GM18519 (cell line): ENCODE measurements at regions not wholly inside any gene's neighbourhood (a gene's known extent, or its start where the extent isn't known, plus 50 kb on each side); places are given as distances from the start of the nearest gene placed in this dataset.

ENCODE experiments used
- ATAC-seq: cut with Tn5 transposase; IDR thresholded peaks from one replicate; pipeline ENCODE4 v1.9.1; 2021; ENCODE audit warnings: mild to moderate bottlenecking, moderate library complexity; ENCODE audit not compliant: unreplicated experiment, low FRiP score

- ATAC-seq, result no peak
Measured at GRCh38 chr6:105920071-105920470, 166.1 kb upstream of the PRDM1 start.

GRCh38 chr6:105917038-105917695 is 169.0 kb upstream of the PRDM1 start:
- no peak for ATAC-seq

DNA sequence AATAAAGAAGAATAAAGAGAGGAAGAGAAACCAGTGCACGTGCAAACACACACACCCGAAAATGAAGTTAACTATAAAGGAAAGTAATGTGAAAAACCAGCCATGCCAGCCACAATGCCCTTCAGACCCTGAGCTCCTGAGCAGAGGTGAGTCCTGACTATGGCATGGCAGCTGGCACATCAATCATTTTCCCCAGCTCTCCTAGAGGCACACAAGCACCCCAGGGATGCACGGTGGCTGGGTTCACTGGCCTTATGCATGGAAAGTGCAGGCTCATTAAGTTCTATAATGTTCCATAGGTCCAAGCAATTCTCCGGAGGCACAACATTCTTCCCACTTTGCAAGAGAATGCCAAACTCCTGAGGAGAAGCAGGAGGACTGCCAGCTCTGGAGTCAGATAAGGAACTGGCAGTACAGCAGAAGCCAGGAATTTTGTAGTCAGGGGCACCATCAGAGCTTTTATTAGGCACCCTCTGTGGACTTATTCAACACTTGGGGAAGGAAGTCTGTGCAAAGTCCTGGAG is 175.0 kb upstream of the PRDM1 start:
- no peak for ATAC-seq

GRCh38 chr6:105909106-105909505 is 177.0 kb upstream of the PRDM1 start:
- ATAC-seq, result no peak

- ATAC-seq, result no peak
Measured at GRCh38 chr6:105907991-105908390, 178.1 kb upstream of the PRDM1 start.

- no peak for ATAC-seq
Measured at GRCh38 chr6:105907301-105907700, 178.8 kb upstream of the PRDM1 start.

- no peak for ATAC-seq
Measured at GRCh38 chr6:105902401-105903031, 183.6 kb upstream of the PRDM1 start.

DNA sequence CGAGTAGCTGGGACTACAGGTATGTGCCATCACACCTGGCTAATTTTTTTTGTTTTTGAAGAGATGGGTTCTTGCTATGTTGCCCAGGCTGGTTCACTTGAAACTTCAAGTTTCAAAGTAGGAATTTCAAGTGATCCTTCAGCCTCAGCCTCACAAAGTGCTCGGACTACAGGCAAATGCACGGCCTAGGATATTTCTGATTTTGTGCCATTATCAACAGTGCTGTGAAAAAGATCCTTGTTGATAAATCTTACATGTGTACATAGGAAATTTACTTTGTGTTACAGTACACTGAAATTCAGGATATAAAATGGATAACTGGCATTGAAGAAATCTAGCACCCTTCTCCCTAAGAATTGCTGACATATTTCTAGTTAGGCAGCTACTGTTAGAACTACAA is 184.6 kb upstream of the PRDM1 start:
- ATAC-seq, result no peak

DNA sequence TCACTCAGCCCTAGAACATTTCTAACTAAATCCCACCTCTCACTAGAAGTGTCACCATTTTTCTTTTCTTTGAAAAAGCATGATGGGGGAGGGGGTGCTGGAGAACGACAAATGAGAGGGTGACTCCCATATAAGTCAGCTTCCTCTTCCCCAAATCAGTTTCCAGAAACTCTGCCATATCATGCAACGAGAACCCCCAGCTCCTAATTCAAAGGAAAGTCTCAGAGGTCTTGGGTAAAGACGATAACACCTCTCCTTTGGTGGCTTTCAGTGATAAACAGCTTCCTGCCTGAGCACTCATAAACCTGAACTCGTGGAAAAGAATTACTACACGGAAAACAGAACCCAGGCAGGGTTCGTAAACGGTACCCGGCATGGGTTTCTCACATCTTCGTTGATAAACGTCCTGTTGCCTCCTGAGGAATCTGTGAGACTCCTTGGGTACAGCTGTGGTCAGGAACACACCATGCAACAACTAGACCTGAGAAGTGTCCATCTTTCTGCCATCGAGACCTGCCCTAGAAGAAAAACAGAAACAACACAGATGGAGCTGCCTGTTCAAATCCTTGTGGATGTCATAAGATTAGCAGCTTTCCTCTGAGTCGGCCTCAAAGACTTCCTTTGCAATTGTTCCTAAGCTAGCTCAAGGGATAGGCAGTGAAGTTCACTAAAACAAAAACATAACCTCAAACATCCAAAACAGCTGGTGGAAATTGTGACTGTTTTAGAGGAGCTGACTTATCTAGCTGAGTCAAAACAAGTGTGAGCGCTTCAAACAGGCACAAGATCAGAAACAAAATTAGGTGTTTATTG is 185.8 kb upstream of the PRDM1 start:
- ATAC-seq, result no peak

- ATAC-seq, result no peak
Measured at GRCh38 chr6:105898286-105898685, 187.8 kb upstream of the PRDM1 start.

- no peak for ATAC-seq
Measured at GRCh38 chr6:105897131-105897530, 189.0 kb upstream of the PRDM1 start.

DNA sequence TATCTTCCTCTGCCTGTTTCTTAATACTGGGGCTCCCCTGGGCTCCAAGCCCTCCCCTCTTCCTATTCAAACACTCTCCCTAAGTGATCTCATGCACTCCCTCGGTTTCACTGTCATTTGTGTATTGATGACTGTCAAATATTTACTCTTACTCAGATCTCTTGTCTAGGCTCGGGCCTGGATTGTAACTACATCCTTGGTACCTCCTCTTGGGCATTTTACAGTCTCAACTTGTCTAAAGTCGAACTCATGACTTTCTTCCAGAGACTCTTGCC is 189.4 kb upstream of the PRDM1 start:
- no peak for ATAC-seq

GRCh38 chr6:105896052-105896820 is 189.9 kb upstream of the PRDM1 start:
- ATAC-seq, result no peak

- ATAC-seq, result no peak
Measured at GRCh38 chr6:105894556-105894955, 191.6 kb upstream of the PRDM1 start.

GRCh38 chr6:105893741-105894140 is 192.4 kb upstream of the PRDM1 start:
- ATAC-seq, result no peak

DNA sequence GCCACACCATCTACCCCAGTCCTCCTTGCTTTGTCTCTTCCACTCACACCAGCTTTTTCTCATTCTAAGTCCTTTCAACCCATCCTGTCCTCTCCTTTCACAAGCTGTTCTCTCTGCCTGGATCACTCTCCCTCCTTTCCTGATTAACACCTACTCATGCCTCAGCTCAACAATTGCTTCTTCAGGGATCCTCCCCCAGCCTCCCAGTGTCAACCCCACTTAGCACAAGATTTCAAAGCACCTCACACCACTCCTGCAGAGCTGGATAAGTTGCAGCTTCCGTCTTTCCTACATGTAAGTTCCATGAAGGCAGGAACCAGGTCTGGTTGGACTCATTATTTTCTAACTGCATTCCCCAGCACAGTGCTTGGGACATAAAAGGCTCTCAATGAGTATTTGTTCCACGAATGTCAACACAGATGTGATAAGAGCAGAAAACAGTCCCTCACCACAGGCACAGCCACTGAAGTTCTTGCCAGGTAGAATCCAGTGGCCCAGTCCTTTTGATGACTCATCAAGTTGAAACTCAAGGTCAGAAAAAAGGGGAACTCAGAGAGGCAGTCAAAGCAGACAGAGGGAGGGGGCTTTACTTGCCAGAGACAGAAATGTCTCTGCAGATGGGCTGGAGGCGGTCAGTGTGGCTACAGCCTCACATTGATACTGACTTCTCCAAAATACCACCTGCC is 193.4 kb upstream of the PRDM1 start:
- peak; percentile 79 for ATAC-seq

DNA sequence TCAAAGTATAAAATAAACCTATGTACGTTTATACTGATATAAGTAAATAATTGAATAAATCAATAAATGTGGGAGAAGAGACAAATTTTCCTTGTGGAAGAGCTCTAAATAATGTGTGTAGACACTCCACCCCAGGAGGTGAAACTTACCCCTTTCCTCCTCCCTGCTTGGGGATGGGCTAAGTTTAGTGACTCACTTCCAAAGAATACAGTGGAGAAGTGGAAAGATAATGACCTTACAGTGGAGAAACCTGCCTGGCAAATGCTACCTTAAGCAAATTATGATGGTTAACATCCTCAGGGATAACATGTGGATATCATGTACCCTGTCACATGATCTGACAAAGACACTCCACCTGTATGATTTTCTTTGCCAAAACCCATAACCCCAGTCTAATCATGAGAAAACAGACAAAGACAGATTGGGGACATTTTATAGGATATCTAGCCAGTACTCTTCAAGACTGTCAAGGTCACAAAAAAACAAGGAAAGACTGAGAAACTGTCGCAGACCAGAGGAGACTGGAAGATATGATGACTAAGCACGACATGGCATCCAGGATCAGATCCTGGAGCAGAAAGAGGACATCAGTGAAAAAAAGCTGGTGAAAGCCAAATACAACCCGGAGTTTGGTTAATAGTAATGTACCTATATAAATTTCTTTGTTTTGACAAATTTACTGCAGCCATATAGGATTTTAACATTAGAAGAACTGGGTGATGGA is 195.5 kb upstream of the PRDM1 start:
- ATAC-seq, result no peak

DNA sequence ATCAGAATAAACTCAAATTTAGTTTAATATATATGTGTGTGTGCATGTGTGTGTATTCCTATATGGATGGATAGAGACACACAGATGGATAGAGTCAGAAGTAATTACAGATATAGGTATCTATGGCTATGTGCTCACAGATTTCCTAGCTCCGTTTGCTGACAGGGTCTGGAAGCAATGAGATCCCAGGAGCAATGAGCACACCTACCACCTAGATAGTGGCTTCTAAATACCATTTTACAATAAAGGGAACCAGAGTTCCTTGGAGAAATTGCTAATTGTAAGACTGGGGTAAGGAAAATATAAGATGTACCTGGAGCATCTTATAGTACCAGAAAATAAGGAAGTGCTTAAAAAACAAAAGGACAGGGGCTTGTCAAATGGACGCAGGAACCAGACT is 196.2 kb upstream of the PRDM1 start:
- no peak for ATAC-seq

DNA sequence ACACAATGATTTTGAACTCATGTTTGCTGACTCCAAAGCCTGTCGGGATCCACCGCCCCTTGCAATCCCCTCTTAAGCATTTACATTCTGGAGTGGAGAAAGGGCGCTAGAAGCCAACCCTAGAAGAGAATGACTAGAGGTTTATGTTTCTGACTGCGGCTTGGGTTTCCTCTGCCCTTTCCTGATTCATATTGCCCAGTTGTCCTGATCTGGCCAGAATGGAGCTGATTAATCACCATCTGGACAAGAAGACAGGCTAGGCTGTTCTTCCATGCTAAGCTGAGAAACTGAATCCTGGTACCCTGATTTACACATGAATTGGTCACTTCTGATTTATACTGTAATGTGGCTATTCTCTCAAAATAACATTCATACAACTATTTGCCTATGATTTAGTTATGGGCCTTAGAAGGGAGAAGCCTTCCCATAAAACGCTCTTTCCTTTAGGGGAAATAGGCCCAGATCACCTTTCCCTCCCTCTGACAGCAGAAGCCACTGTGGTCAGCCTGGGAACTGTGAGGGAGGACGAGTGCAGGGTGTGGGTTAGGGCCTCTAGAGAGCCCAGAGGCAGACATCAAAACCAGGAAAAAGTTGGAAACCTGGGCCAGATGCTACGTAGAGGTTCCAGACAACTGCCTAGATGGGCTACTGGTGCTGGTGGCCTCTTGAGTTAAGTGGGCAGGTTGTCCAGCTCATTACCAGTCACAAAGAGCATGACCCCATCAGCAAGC is 199.2 kb upstream of the PRDM1 start:
- no peak for ATAC-seq
